ENCODE measurements at regions not wholly inside any gene's neighbourhood (a gene's known extent, or its start where the extent isn't known, plus 50 kb on each side); places are given as distances from the start of the nearest gene placed in this dataset.
"Not testable (repeated sequence)": the region's sequence is repeated elsewhere in the genome, so short reads cannot be mapped to it uniquely, and the experiment has no call there.

DNA sequence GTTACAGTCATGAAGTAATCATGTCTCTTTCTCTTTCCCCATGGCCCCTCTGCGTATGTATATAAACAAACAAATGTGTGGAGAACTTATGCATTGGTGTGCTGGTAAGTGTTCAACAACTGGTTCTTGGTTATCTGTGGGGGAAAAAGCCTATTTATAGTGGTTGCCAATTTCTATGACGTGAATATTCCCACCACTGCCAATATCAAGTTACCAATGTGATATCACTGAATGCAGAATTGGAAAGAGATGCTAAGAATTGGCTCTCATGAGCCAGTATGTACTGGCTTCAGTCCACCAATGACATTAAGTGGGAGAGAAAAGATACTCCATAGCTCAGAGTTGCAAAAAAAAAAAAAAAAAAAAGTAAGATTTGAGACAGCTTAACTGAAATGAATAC is 399.7 kb downstream of the REEP3 start:
- DNase-seq (ENCODE audit: low read depth), result no peak

GRCh38 chr10:63921908-63922467 is 400.8 kb downstream of the REEP3 start:
- DNase-seq (ENCODE audit: low read depth), result no peak

DNA sequence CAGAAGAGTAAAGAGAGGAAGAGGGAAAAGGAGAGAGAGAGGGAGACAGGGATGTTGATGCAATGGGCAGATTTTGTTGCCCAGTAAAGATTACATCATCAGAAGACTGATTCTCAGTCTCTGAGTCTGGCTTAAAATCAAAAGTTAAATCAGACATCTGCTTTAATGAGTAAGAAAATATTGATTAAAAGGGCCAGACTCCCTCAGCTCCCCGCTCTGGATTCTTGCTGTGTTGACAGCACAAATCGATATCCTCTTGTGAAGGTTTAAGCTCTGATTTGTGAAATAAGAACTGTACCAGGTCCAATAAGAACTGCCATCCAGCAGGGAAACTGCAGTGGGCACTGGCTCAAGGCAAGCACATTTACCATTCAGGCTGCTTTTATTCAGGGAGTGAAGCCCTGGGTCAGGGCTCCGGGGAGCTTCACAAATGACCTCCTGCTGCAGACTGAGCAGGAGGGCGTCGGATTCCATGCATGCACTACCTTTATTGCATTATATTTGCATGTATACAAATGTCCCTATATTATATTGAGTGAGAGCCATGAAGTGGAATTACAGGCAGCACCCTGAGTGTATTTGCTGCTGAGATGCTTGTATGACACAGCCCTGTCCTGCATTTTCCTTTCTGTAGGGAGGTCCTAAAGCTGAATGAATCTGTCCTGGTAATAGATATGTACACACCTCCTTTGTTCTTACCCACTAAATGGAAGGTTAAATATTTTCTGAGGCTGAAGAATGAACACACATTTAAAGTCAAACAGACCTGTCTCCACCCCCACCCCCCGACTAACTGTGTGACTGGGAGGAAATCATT is 401.5 kb downstream of the REEP3 start:
- DNase-seq (ENCODE audit: low read depth), result no peak

DNA sequence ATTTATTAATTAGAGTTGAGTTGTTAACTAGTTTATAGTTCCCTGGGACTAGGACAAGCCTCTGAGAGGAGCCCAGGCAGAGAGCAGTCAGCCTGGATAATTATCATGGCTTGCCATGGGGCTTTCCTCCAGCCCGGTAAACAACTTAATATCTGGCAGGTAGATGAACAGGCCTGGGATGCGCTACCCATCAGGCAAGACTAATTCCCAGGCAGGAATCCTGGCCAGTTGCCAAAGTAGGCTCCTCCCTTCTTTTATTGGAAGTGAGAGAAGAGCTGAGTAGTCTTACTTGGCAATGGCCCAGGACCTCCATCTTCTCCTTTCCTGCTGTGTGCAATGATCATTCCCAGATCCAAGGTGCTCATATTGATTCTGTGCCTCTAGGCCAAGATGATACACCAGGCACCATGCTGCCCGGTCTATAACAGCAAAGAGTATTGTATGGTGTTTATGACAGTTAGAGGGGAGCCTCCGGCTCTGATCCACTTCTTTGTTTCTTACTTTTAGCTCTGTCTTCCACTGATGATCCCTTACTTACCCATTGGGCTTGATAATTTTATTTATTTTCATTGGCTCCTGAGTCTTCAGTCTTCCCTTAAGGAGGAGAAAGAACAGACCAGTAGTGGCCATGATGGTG is 408.7 kb downstream of the REEP3 start:
- no peak for DNase-seq (ENCODE audit: low read depth)

- no peak for DNase-seq (ENCODE audit: low read depth)
These were observed 409.4 kb downstream of the REEP3 start for GRCh38 chr10:63930584-63930983.

- DNase-seq (ENCODE audit: low read depth), result no peak
These were observed 414.5 kb downstream of the REEP3 start for GRCh38 chr10:63935705-63936104.

DNA sequence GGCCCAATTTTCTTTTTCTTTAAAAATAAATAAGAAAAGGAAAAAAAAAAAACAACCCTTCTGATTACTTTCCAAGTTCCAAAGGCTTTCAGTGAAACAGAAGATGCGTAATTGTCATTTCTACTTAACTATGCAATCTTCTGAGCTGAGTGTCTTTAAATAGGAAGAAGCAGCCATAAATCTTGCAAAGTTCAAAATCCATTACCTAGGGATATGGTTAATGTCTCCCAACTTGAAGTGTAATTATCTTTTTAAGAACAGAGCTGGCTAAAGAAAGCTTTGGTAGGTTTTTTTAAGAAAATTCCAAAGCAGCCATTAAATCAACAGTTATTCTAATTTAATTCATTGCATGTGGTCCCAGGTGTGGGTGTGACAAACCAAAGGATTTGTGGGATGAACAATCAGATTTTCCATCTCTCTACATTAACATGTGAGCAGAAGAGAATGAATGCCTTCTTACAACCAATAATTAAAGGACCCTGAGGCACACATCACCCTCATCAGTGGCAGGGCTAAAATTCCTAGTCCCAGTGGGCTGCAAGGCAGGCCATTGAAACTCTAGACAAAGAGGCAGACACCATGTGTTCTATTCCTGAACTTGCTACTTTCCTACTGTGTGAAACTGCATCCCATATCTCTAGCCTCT is 419.2 kb downstream of the REEP3 start:
- no peak for DNase-seq (ENCODE audit: low read depth)

DNA sequence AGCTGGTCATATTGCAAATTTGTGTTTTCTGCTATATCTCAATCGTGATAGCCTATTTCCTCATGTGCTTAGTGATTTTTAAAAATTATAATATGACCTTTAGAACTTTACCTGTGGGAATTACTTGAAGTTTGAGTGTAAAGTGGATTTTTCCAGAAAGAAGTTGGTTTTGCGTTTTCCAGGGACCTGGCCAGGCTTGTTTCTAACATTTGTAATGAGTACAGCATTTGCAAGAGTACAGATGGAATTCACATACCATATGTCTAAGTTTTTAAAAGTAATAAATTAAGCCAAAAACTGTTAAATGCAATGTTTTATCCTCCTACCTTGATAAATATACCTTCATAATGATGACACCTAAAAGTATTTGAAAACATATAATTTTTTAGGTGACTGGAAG is 443.2 kb downstream of the REEP3 start:
- DNase-seq (ENCODE audit: low read depth), result no peak

GRCh38 chr10:63965846-63966245 is 444.6 kb downstream of the REEP3 start:
- no peak for DNase-seq (ENCODE audit: low read depth)

DNA sequence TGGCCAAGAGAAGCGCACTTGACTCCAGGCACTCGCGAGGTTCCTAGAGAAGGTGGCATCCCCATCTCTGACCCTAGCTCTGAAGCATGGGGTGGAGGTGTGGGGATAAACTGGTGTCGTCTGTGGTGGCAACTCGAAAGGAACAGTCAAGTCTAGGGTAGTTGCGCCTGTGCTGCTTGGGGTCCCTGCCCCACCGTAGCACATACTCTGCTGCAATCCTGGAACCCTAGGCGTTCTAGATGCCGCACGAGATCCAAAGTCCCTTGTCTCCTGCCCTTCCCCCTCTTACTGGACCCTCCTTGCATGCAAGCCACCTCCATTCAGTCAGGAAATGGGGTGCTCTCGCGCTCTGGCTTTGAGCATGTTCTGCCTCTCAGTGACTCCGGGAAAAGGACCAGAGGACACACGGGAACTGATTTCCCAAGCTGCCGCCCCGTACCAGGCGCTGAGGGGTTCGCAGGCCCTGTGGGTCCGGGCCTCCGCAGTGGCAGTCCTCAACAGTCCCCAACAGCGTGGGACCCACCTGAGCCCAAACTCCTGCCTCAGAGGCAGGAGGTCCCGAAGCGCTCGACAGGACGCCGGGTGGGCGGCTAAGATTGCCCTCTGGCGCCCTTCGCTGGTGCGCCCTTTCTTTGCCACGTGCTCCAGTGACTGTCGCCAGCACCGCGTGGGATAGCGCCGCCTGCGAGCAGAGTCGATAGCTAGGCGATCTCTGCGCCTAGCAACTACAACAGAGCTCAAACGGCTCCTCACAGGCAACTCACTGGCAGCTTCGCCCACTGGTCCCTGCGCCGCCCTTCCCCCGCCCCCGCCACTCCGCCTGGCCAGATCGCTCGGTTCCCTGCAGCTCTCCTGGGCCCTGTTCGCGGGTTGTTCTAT is 452.0 kb downstream of the REEP3 start:
- no peak for DNase-seq (ENCODE audit: low read depth)

GRCh38 chr10:63976538-63976937 is 455.3 kb downstream of the REEP3 start:
- DNase-seq (ENCODE audit: low read depth), result no peak

GRCh38 chr10:63977329-63977923 is 456.2 kb downstream of the REEP3 start:
- no peak for DNase-seq (ENCODE audit: low read depth)

DNA sequence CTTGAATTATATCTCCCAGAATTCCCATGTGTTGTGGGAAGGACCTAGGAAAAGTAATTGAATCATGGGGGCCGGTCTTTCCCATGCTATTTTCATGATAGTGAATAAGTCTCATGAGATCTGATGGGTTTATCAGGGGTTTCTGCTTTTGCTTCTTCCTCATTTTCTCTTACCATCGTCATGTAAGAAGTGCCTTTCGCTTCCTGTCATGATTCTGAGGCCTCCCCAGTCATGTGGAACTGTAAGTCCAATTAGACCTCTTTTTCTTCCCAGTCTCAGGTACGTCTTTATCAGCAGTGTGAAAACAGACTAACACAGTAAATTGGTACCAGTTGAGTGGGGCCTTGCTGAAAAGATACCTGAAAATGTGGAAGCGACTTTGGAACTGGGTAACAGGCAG is 459.7 kb downstream of the REEP3 start:
- DNase-seq (ENCODE audit: low read depth), result not testable (repeated sequence)

DNA sequence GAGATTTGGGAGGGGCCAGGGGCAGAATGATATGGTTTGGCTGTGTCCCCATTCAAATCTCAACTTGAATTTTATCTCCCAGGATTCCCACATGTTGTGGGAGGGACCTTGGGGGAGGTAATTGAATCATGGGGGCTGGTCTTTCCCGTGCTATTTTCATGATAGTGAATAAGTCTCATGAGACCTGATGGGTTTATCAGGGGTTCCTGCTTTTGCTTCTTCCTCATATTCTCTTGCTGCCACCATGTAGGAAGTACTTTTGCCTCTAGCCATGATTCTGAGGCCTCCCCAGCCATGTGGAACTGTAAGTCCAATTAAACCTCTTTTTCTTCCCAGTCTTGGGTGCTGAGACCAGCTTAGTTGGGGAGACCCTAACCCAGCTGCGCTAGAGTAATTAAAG is 462.9 kb downstream of the REEP3 start:
- DNase-seq (ENCODE audit: low read depth), result not testable (repeated sequence)

GRCh38 chr10:63986536-63986935 is 465.3 kb downstream of the REEP3 start:
- no peak for DNase-seq (ENCODE audit: low read depth)

GRCh38 chr10:63987212-63987611 is 466.0 kb downstream of the REEP3 start:
- DNase-seq (ENCODE audit: low read depth), result no peak

GRCh38 chr10:63994371-63994770 is 473.2 kb downstream of the REEP3 start:
- no peak for DNase-seq (ENCODE audit: low read depth)

DNA sequence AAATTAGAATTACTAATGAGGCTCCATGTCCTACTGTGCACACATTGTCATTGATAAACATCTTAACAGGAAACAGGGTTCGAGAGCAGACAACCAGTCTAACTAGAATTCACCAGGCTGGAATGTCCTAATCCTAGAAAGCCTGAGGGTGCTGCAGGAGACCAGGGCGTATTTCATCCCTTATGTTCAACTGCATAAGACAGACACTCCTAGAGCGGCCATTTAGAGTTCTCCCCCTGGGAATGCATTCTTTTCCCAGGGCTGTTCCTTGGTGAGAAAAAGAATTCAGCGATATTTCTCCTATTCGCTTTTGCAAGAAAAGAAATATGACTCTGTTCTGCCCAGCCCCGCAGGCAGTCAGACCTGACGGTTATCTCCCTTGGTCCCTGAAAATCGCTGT is 486.0 kb downstream of the REEP3 start:
- no peak for DNase-seq (ENCODE audit: low read depth)

DNA sequence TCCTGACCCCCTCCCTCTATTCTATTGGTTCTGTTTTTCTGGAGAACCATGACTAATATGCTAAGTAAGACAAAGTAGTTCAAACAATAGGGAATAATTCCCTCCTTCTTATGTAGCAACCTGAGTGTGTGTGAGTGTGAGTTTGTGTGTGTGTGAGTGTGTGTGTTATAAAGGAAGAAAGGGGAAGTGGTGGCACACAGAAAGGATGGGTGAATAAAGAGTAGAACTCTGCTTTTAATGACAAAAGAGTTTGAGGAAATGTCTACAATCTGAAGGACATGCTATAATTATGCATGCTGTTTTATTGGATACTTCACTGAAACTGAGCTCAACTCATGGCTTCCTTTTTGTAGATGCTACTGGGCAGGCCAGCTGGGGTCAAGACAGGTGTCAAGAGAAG is 489.5 kb downstream of the REEP3 start:
- no peak for DNase-seq (ENCODE audit: low read depth)

- no peak for DNase-seq (ENCODE audit: low read depth)
These were observed 490.9 kb downstream of the REEP3 start for GRCh38 chr10:64011912-64012714.

DNA sequence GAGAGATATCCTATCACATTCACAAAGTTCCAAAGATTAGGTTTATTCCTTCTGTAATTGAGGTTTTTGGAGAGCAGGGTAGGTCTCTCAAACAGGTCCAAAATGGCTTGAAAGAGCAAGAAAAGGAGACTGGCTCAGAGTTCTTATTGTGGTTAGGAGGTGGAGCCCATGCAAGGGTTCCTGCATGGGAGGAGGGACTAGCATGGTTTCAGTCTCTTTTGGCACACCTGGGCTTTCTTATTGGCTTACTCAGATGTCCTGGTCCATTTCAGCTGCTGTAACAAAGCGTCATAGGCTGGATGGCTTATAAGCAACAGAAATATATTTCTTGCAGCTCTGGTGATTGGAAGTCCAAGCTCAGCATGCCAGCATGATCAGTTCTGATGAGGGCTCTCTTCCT is 493.1 kb downstream of the REEP3 start:
- DNase-seq (ENCODE audit: low read depth), result no peak
